A549 (cell line): ENCODE measurements at regions not wholly inside any gene's neighbourhood (a gene's known extent, or its start where the extent isn't known, plus 50 kb on each side); places are given as distances from the start of the nearest gene placed in this dataset.
"Not testable (repeated sequence)": the region's sequence is repeated elsewhere in the genome, so short reads cannot be mapped to it uniquely, and the experiment has no call there.

Source experiments
- ATAC-seq, 2 experiments: fragments of 200-7000 bp in 1 of 2; fragments of >200 bp in 1 of 2; cut with Nextera tagmentation in 1 of 2; cut with Tn5 transposase in 1 of 2; 3 replicates each; pipeline versions ENCODE4 v1.8.0 to v1.9.1; 2018 to 2020; ENCODE audit warnings: mild to moderate bottlenecking in 1 of 2, moderate library complexity in 1 of 2
- CTCF ChIA-PET: fragments of 300-600 bp; sonication (Branson Sonifier 250); formaldehyde crosslinking; extraction: SDS; loops from one replicate; lab custom pipeline; 2021; ENCODE audit warnings: antibody characterized with exemption, inconsistent platforms; lab: Yijun Ruan, JAX
- POLR2A ChIA-PET: fragments of 350-600 bp; formaldehyde crosslinking; extraction: SDS; loops from one replicate; lab custom pipeline; 2021; ENCODE audit warnings: antibody characterized with exemption, inconsistent platforms; lab: Yijun Ruan, JAX
- DNase-seq, 2 experiments: peaks; one replicate each; pipeline versions ENCODE4 v3.0.0 to v3.0.0-alpha.2; 2011 to 2016; ENCODE audit warnings: low read depth in 1 of 2, low spot score in 1 of 2
- FAIRE-seq: peaks from 2 replicates; lab custom pipeline; 2011; peaks lifted over from hg19 to GRCh38; lab: Jason Lieb, UNC
- H3K27ac ChIP-seq, 2 experiments: fragments of >200 bp; sonication (Bioruptor Twin); formaldehyde crosslinking; 3 replicates each; pipeline ENCODE4 v1.5.1; 2016 to 2017
- H3K4me1 ChIP-seq: fragments of >200 bp; sonication (Bioruptor Twin); formaldehyde crosslinking; 3 replicates; pipeline ENCODE4 v1.6.1; 2016
- H3K4me2 ChIP-seq: fragments of >200 bp; sonication (Bioruptor Twin); formaldehyde crosslinking; 3 replicates; pipeline ENCODE4 v1.6.1; 2016
- H3K4me3 ChIP-seq: fragments of >200 bp; sonication (Bioruptor Twin); formaldehyde crosslinking; 3 replicates; pipeline ENCODE4 v1.5.1; 2016
- H3K9me3 ChIP-seq: fragments of >200 bp; sonication (Bioruptor Twin); formaldehyde crosslinking; 3 replicates; pipeline ENCODE4 v1.6.1; 2016
- CBX2 ChIP-seq: fragments of 200-600 bp; sonication (generic); IDR thresholded peaks from 2 replicates; pipeline ENCODE4 v1.6.1; 2016; ENCODE audit warnings: low read depth, mild to moderate bottlenecking, borderline replicate concordance
- CEBPB ChIP-seq, 2 experiments: fragments of >200 bp in 1 of 2; sonication (Bioruptor Twin) in 1 of 2; formaldehyde crosslinking in 1 of 2; IDR thresholded peaks; 2 replicates each; pipeline ENCODE4 v1.6.1; 2012 to 2016
- CTCF ChIP-seq: fragments of >200 bp; sonication (Bioruptor Twin); formaldehyde crosslinking; IDR thresholded peaks from 3 replicates; pipeline ENCODE4 v1.5.1; 2016
- EHMT2 ChIP-seq: fragments of 200-600 bp; sonication (generic); IDR thresholded peaks from 2 replicates; pipeline ENCODE4 v1.6.1; 2016; ENCODE audit warnings: antibody characterized with exemption, low read depth, mild to moderate bottlenecking, moderate library complexity
- ELK1 ChIP-seq: fragments of 150-350 bp; IDR thresholded peaks from 2 replicates; pipeline ENCODE4 v1.6.1; 2014; ENCODE audit warnings: low read depth, mild to moderate bottlenecking, low read length
- EP300 ChIP-seq, 2 experiments: fragments of >200 bp; sonication (Bioruptor Twin); formaldehyde crosslinking; IDR thresholded peaks; 2 replicates in 1 of 2; 3 replicates in 1 of 2; pipeline ENCODE4 v1.6.1; 2016 to 2017
- FOSL2 ChIP-seq, 2 experiments: fragments of 450-650 bp in 1 of 2; fragments of >200 bp in 1 of 2; sonication (Bioruptor Twin) in 1 of 2; formaldehyde crosslinking; IDR thresholded peaks; 2 replicates each; pipeline versions ENCODE4 v1.5.0 to v1.6.1; 2016 to 2020; ENCODE audit warnings: mild to moderate bottlenecking in 1 of 2, moderate library complexity in 1 of 2
- HES2 ChIP-seq: fragments of >200 bp; sonication (Bioruptor Twin); formaldehyde crosslinking; IDR thresholded peaks from 2 replicates; pipeline ENCODE4 v1.6.1; 2016
- HEYL ChIP-seq: fragments of 250-450 bp; sonication (Bioruptor Pico); IDR thresholded peaks from 2 replicates; pipeline ENCODE4 v1.8.0; 2021; ENCODE audit warnings: mild to moderate bottlenecking, moderate library complexity
- HOXB13 ChIP-seq: fragments of 250-450 bp; sonication (Bioruptor Pico); IDR thresholded peaks from 2 replicates; pipeline ENCODE4 v1.5.0; 2020; ENCODE audit warnings: low read depth, mild to moderate bottlenecking, moderate library complexity
- HOXB5 ChIP-seq: fragments of 250-450 bp; sonication (Bioruptor Pico); IDR thresholded peaks from 2 replicates; pipeline ENCODE4 v1.5.0; 2020; ENCODE audit warnings: mild to moderate bottlenecking, moderate library complexity
- MAX ChIP-seq: IDR thresholded peaks from 2 replicates; pipeline ENCODE4 v1.6.1; 2012
- MAZ ChIP-seq: fragments of 150-350 bp; IDR thresholded peaks from 2 replicates; pipeline ENCODE4 v1.6.1; 2014; ENCODE audit warnings: antibody characterized with exemption, low read depth, low read length, borderline replicate concordance
- POLR2A ChIP-seq: IDR thresholded peaks from 2 replicates; pipeline ENCODE4 v1.6.1; 2012; ENCODE audit warnings: mild to moderate bottlenecking, low read length
- SREBF2 ChIP-seq: fragments of 450-650 bp; IDR thresholded peaks from 2 replicates; pipeline ENCODE4 v1.6.1; 2014; ENCODE audit warnings: mild to moderate bottlenecking, moderate library complexity
- TP53 ChIP-seq: fragments of 250-450 bp; sonication (Bioruptor Pico); IDR thresholded peaks from 2 replicates; pipeline ENCODE4 v1.5.0; 2021; ENCODE audit warnings: mild to moderate bottlenecking, moderate library complexity
- ZC3H11A ChIP-seq: fragments of 450-650 bp; IDR thresholded peaks from 2 replicates; pipeline ENCODE4 v1.6.1; 2014; ENCODE audit warnings: antibody characterized with exemption, mild to moderate bottlenecking
- ZFP36 ChIP-seq: fragments of 450-650 bp; IDR thresholded peaks from 2 replicates; pipeline ENCODE4 v1.6.1; 2014; ENCODE audit warnings: borderline replicate concordance; ENCODE audit not compliant: partially characterized antibody
- WGBS: methylation state at CpG from one replicate; pipeline ENCODE4 v1.1.6; 2017; ENCODE audit errors: missing lambda C conversion rate; 5-methylcytosine and 5-hydroxymethylcytosine counted together
- TF ChIP-seq, protein P1 (sequence below): IDR thresholded peaks from 2 replicates; pipeline ENCODE4 v1.6.1; 2012; ENCODE audit warnings: low read depth, borderline replicate concordance
- TF ChIP-seq, protein P2 (sequence below): fragments of >200 bp; sonication (Bioruptor Twin); formaldehyde crosslinking; IDR thresholded peaks from 3 replicates; pipeline ENCODE4 v1.6.1; 2016

DNA sequence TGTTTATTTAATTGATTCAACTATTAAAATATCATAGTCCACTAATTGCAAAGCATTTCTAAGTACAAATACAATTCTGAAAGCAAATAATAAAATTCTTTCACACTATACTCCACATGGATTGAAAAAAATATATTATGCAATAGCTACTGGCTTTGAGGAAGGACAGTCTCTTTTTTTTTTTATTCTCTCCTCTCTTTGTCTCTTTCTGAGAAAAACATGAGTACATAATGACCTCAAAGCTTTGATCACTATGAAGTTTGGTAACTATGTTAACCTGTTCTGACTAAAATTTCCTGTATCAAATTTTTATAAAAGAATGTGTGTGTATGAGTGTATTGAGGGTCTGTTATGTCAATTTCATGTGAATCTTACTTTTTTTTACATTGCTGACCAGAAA is 96.2 kb downstream of the RGS2 start:
- Histone ChIP-seq H3K4me3 (no peak overlapping the region), H3K4me1 (peaks cover 31% of the 10 kb centered on the region), H3K27ac (peak overlapping the region in 1 of 2 experiments; percentile 79; a peak in 3 of 6 replicates), H3K4me2 (peak overlapping the region; percentile 62), H3K9me3 (no peaks in the 10 kb centered on the region)
- FAIRE-seq (no peak), DNase-seq (no peak), ATAC-seq (peak in 1 of 2 experiments; percentile 23; a peak in 1 of 6 replicates)
- ChIA-PET POLR2A (interaction anchor here (0.6 to 1.4 kb wide), 3 partner anchors 47 to 96 kb away, joined by 4 to 8 read pairs (median 4); partner anchors contain the start of gene RGS2), CTCF (interaction anchor here (0.6 to 1.8 kb wide), 3 partner anchors 9 to 45 kb away, joined by 3 read pairs; no protein-coding TSS in a partner anchor)
- TF ChIP-seq HOXB5 (CRISPR knock-in tag) = no peak
- TF ChIP-seq, protein P1, sequence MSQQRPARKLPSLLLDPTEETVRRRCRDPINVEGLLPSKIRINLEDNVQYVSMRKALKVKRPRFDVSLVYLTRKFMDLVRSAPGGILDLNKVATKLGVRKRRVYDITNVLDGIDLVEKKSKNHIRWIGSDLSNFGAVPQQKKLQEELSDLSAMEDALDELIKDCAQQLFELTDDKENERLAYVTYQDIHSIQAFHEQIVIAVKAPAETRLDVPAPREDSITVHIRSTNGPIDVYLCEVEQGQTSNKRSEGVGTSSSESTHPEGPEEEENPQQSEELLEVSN = no peak
- no peak for TF ChIP-seq FOSL2 (IDR thresholded peaks at IDR 0.05)
- TF ChIP-seq FOSL2 (CRISPR knock-in tag; IDR thresholded peaks at IDR 0.05) = no peak
- peak; percentile 54 to 66; a peak in 2 of 4 replicates for TF ChIP-seq CEBPB (IDR thresholded peaks at IDR 0.05)
- no peak for TF ChIP-seq CTCF
- TF ChIP-seq HEYL (CRISPR knock-in tag) = no peak

GRCh38 chr1:192906334-192906733 is 97.5 kb downstream of the RGS2 start:
- FAIRE-seq (no peak), ATAC-seq (no peak), DNase-seq (no peak)
- 79% methylated on average over 3 of the region's 3 CpGs for WGBS
- no peak for TF ChIP-seq HOXB13 (CRISPR knock-in tag)
- no peak for TF ChIP-seq CBX2
- Histone ChIP-seq H3K9me3 (no peaks in the 10 kb centered on the region), H3K4me1 (peaks cover 31% of the 10 kb centered on the region), H3K27ac (peak overlapping the region; percentile 46 to 79; a peak in 3 of 6 replicates), H3K4me3 (no peak overlapping the region), H3K4me2 (no peak overlapping the region)
- ChIA-PET POLR2A (interaction anchor here (1.0 kb wide), 1 partner anchor 94 kb away, joined by 3 read pairs; no protein-coding TSS in a partner anchor), CTCF (interaction anchor here (1.1 kb wide), 1 partner anchor 13 kb away, joined by 3 read pairs; no protein-coding TSS in a partner anchor)

GRCh38 chr1:192907545-192908243 is 98.9 kb downstream of the RGS2 start:
- DNase-seq (peak in 1 of 2 experiments; percentile 9), ATAC-seq (no peak), FAIRE-seq (no peak)
- CTCF ChIA-PET = interaction anchor here (1.4 kb wide), 1 partner anchor 16 kb away, joined by 3 read pairs; no protein-coding TSS in a partner anchor
- Histone ChIP-seq H3K4me1 (peaks cover 31% of the 10 kb centered on the region), H3K4me3 (no peak overlapping the region), H3K27ac (peak overlapping the region; percentile 37 to 79; a peak in 2 of 6 replicates), H3K9me3 (peaks cover 4% of the 10 kb centered on the region; the same call in 1 of the 3 replicates), H3K4me2 (peak overlapping the region; percentile 2; the same call in 1 of the 3 replicates)
- POLR2A ChIA-PET = interaction anchor here (1.0 kb wide), 1 partner anchor 95 kb away, joined by 3 read pairs; no protein-coding TSS in a partner anchor
- TF ChIP-seq ZFP36 (no peak), TP53 (CRISPR knock-in tag) (no peak), HES2 (no peak), EP300 (IDR thresholded peaks at IDR 0.05) (no peak), ZC3H11A (no peak), ELK1 (no peak), EHMT2 (no peak), MAX (no peak), SREBF2 (no peak), POLR2A (no peak), MAZ (no peak), CBX2 (no peak), HEYL (CRISPR knock-in tag) (no peak), CEBPB (IDR thresholded peaks at IDR 0.05) (no peak), HOXB5 (CRISPR knock-in tag) (no peak)
- TF ChIP-seq, protein P2, sequence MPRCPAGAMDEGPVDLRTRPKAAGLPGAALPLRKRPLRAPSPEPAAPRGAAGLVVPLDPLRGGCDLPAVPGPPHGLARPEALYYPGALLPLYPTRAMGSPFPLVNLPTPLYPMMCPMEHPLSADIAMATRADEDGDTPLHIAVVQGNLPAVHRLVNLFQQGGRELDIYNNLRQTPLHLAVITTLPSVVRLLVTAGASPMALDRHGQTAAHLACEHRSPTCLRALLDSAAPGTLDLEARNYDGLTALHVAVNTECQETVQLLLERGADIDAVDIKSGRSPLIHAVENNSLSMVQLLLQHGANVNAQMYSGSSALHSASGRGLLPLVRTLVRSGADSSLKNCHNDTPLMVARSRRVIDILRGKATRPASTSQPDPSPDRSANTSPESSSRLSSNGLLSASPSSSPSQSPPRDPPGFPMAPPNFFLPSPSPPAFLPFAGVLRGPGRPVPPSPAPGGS = no peak
- WGBS = 76% methylated on average over 2 of the region's 2 CpGs

DNA sequence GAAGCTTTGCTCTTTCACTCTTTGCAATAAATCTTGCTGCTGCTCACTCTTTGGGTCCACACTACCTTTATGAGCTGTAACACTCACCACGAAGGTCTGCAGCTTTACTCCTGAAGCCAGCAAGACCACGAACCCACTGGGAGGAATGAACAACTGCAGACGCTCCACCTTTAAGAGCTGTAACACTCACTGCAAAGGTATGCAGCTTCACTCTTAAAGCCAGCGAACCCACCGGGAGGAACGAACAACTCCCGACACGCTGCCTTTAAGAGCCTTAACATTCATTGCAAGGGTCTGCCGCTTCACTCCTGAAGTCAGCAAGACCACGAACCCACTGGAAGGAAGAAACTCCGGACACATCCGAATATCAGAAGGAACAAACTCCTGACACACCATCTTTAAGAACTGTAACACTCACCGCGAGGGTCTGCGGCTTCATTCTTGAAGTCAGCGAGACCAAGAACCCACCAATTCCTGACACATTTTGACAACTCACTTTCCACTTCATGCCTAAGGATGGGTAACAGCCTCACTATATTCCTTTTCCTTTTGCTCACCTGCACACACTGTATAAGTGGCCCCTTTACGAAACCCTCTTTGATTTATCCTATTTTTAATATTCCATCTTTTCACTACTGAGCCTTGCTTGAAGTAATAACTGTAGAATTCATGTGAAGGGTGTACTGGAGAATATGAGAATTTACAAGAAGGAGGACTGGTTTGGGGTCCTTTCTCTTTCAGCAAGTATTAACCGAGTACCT is 103.2 kb downstream of the RGS2 start:
- FAIRE-seq, H3K4me2 ChIP-seq, ATAC-seq, H3K9me3 ChIP-seq, H3K4me3 ChIP-seq, DNase-seq, POLR2A ChIA-PET, H3K27ac ChIP-seq: not testable (repeated sequence)
- CTCF ChIA-PET = interaction anchor here (1.5 kb wide), 1 partner anchor 28 kb away, joined by 3 read pairs; no protein-coding TSS in a partner anchor
- WGBS = 83% methylated on average over 18 of the region's 18 CpGs
- peaks cover 30% of the 10 kb centered on the region for H3K4me1 ChIP-seq
